Activated CD8-positive, alpha-beta T cell treated with anti-CD3 and anti-CD28 coated beads for 36 hours (primary cell): ENCODE measurements at regions not wholly inside any gene's neighbourhood (a gene's known extent, or its start where the extent isn't known, plus 50 kb on each side); places are given as distances from the start of the nearest gene placed in this dataset.

Experiments
- ATAC-seq: fragments of 200-7000 bp; cut with Tn5 transposase; one replicate; pipeline ENCODE4 v1.10.0; 2021; ENCODE audit warnings: mild to moderate bottlenecking, moderate library complexity
- CTCF ChIA-PET: fragments of 350-600 bp; sonication (Branson Sonifier 250); formaldehyde crosslinking; loops from one replicate; lab custom pipeline; 2021; ENCODE audit warnings: antibody characterized with exemption; lab: Charles Lee
- POLR2A ChIA-PET: fragments of 350-600 bp; sonication (Branson Sonifier 250); formaldehyde crosslinking; loops from one replicate; lab custom pipeline; 2021; ENCODE audit warnings: antibody characterized with exemption; lab: Charles Lee
- DNase-seq: peaks from one replicate; pipeline ENCODE4 v3.0.0-alpha.2; 2020
- H3K27ac Mint-ChIP-seq: one replicate; pipeline ENCODE4 v1.8.0; 2021; ENCODE audit warnings: mild to moderate bottlenecking, mixed read lengths
- H3K27me3 Mint-ChIP-seq: one replicate; pipeline ENCODE4 v1.8.0; 2021; ENCODE audit warnings: mixed read lengths
- H3K36me3 Mint-ChIP-seq: one replicate; pipeline ENCODE4 v1.8.0; 2021; ENCODE audit warnings: low read depth, mixed read lengths
- H3K4me1 Mint-ChIP-seq: one replicate; pipeline ENCODE4 v1.8.0; 2021; ENCODE audit warnings: low read depth, mixed read lengths
- H3K4me3 Mint-ChIP-seq: one replicate; pipeline ENCODE4 v1.8.0; 2021; ENCODE audit warnings: mild to moderate bottlenecking, moderate library complexity, mixed read lengths
- H3K9me3 Mint-ChIP-seq: one replicate; pipeline ENCODE4 v1.8.0; 2021; ENCODE audit warnings: mixed read lengths
- intact Hi-C: fragments of 100-400 bp; cut with micrococcal nuclease; formaldehyde crosslinking; loops from one replicate; pipeline ENCODE4 v1.10.0; 2022
- TF ChIP-seq, protein P1 (sequence below): fragments of 200-600 bp; IDR thresholded peaks from one replicate; pipeline ENCODE4 v1.8.0; 2022; ENCODE audit warnings: antibody characterized with exemption, mild to moderate bottlenecking

DNA sequence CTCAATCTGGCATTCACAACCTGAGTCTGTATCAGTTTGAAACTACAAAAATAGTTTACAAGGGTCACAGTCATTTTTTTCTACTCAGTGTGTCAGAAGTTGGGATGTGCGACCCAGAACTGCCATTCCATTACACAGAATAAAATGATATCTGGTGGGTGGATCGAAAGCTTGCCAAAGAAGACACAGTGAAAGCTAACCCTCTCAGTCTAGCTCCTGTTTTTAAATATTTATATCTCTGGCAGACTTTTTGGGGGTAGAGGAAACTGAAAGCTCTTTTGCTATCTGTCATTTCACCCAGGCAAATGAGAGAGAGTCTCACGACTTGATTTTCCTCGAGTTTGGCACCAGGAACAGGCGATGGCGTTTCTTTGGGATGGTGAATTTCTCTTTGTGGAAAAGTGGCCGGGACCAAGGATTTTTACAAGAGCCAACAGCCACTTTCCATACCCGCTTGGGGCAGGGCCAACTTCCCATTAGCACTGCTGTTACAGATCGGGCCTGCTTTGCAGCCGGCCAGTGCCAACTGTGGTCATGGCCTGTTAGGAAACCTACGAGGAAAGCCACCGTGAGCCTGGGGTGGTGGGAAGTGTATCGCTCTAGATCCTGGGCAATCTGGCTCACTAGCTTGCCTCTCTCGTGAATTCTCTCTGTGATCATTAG, 185.5 kb upstream of the NFIA start:
- intact Hi-C loops = no loop called here
- Mint-ChIP-seq H3K27me3 (peaks cover 2% of the 10 kb centered on the region), H3K4me1 (peaks cover 2% of the 10 kb centered on the region), H3K27ac (no peak overlapping the region), H3K36me3 (no peaks in the 10 kb centered on the region), H3K9me3 (no peaks in the 10 kb centered on the region), H3K4me3 (no peak overlapping the region)
- TF ChIP-seq, protein P1, sequence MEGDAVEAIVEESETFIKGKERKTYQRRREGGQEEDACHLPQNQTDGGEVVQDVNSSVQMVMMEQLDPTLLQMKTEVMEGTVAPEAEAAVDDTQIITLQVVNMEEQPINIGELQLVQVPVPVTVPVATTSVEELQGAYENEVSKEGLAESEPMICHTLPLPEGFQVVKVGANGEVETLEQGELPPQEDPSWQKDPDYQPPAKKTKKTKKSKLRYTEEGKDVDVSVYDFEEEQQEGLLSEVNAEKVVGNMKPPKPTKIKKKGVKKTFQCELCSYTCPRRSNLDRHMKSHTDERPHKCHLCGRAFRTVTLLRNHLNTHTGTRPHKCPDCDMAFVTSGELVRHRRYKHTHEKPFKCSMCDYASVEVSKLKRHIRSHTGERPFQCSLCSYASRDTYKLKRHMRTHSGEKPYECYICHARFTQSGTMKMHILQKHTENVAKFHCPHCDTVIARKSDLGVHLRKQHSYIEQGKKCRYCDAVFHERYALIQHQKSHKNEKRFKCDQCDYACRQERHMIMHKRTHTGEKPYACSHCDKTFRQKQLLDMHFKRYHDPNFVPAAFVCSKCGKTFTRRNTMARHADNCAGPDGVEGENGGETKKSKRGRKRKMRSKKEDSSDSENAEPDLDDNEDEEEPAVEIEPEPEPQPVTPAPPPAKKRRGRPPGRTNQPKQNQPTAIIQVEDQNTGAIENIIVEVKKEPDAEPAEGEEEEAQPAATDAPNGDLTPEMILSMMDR = no peak
- ATAC-seq (no peak), DNase-seq (no peak)
- ChIA-PET CTCF (no interaction called here), POLR2A (no interaction called here)

DNA sequence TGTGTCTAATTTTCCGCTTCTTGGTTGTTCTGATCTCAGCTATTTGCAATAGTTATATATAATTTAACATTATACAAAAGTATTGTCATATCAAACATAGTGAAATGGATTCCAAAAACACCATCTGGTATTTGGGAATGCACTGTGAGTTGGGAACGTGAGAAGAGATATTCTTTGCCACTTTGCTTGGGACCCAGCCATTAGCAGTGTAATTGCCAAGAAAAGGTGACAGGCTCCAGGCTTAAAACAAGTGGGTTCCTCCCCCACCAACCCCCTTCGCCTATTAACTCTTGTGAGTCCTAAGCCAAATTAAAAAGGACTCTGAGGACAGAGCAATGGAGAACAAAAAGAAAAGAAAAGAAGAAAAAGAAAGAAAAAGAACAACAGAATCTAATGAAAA, 186.7 kb upstream of the NFIA start:
- intact Hi-C loops = no loop called here
- ATAC-seq = no peak
- TF ChIP-seq, protein P1 = no peak

DNA sequence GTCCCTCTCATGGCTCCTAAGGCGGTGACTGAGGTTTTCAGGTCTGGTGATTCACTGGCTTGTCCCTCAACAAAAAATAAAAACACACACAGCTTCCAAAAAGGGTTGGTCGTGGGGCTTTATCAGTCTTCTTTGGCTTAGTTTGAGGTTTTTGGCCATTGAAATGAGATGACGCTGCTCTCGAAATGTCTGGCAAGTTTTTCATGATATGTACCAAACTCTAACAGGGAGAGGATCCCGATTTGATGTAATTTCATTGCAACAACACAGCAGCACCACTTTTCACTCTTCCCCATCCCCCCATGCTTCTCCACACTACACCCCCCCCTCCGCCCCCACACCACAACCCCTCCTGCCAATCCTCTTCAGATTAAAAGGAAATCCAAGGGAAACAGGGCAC, 187.1 kb upstream of the NFIA start:
- Mint-ChIP-seq H3K27ac (no peak overlapping the region), H3K4me3 (no peak overlapping the region), H3K4me1 (peaks cover 2% of the 10 kb centered on the region), H3K9me3 (no peaks in the 10 kb centered on the region), H3K27me3 (peaks cover 2% of the 10 kb centered on the region), H3K36me3 (no peaks in the 10 kb centered on the region)
- DNase-seq = no peak
- TF ChIP-seq, protein P1 = no peak
- intact Hi-C loops = no loop called here
- ChIA-PET POLR2A (no interaction called here), CTCF (no interaction called here)
- no peak for ATAC-seq

More for the DNA sequence above, 186.7 kb upstream of the NFIA start:
- Mint-ChIP-seq H3K4me1 (peaks cover 2% of the 10 kb centered on the region), H3K27me3 (peaks cover 2% of the 10 kb centered on the region), H3K9me3 (no peaks in the 10 kb centered on the region), H3K27ac (no peak overlapping the region), H3K36me3 (no peaks in the 10 kb centered on the region), H3K4me3 (no peak overlapping the region)
- no peak for DNase-seq
- CTCF ChIA-PET = no interaction called here
- POLR2A ChIA-PET = no interaction called here

DNA sequence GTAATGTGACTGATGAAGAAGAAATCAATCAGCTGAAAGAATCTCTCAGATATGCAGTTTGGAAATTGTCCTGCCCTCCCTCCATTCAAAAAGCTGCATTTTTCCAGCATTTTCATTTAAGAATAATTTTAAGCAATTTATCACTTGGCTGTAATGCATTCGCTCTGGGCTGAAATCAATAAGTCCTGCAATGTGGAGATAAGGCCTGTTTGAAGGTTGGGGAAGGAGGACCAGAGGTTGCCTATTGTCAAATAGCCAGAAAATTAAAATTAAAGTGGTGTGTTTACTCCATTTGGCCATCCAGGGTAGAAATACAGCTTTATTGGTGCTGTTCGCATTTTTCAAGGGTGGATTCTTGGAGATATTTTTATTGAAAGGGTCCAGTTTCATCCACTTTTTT, 187.6 kb upstream of the NFIA start:
- ATAC-seq = no peak
- POLR2A ChIA-PET = no interaction called here
- no peaks in the 10 kb centered on the region for H3K36me3 Mint-ChIP-seq
- no peak for DNase-seq
- H3K27me3 Mint-ChIP-seq = peaks cover 2% of the 10 kb centered on the region
- TF ChIP-seq, protein P1 = no peak
- H3K4me3 Mint-ChIP-seq = no peak overlapping the region
- intact Hi-C loops = no loop called here
- H3K4me1 Mint-ChIP-seq = peaks cover 2% of the 10 kb centered on the region
- CTCF ChIA-PET = no interaction called here
- no peak overlapping the region for H3K27ac Mint-ChIP-seq
- H3K9me3 Mint-ChIP-seq = no peaks in the 10 kb centered on the region

DNA sequence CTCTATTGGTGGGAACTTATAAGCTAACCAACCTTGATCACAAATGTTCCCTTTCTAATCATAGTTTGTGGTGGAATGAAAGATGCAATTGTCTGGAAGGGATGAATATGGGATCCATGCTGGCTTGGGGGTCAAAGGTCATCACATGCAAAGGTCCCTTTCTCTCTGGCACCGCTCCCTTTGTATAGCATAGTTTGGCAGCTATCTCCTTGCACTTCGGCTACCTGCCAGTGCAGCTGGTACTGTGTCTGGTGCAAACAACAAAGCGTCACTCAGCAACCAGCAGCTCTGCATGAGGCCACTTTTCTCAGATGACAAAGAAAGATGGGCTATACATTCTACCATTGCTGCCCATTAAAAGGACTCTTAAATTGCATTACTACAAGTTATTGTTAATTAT, 188.2 kb upstream of the NFIA start:
- POLR2A ChIA-PET = no interaction called here
- Mint-ChIP-seq H3K4me1 (peaks cover 2% of the 10 kb centered on the region), H3K27ac (no peak overlapping the region), H3K27me3 (peaks cover 2% of the 10 kb centered on the region), H3K4me3 (no peak overlapping the region), H3K36me3 (no peaks in the 10 kb centered on the region), H3K9me3 (no peaks in the 10 kb centered on the region)
- no peak for ATAC-seq
- no peak for DNase-seq
- TF ChIP-seq, protein P1 = no peak
- intact Hi-C loops = no loop called here
- CTCF ChIA-PET = no interaction called here
